ENCODE measurements at regions not wholly inside any gene's neighbourhood (a gene's known extent, or its start where the extent isn't known, plus 50 kb on each side); places are given as distances from the start of the nearest gene placed in this dataset.

DNA sequence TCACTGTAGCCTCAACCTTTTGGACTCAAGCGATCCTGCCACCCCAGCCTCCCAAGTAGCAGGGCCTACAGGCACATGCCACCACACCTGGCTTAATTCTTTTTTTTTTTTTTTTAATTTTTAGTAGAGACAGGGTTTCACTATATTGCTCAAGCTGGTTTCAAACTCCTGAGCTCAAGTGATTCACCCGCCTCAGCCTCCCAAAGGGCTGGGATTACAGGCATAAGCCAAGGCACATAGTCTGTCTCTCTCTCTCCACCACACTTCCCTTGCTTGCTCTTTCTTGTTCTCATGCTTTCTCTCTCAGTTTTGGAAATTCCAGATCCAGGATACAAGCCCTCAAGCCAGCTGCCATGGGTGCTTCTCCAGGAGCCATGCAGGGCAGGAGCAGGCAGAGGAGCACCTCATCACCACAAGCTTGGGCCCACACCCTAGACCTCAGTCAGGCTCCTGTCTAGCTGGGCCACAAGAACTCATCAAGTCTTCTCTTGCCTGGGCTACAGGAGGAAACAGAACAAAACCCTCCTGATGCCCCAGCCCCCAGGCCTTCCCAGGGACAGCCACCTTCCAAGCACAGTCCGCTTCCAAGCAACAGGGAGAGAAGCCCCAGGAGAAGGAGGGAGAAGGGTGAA, 145.3 kb upstream of the LPP start:
- Histone ChIP-seq H2AK5ac (ENCODE audit: low read depth, low read length) (no peak overlapping the region), H4K8ac (ENCODE audit: low read depth in 2 of 2, low read length in 2 of 2) (no peak overlapping the region), H3K23ac (ENCODE audit: low read depth, low read length) (no peak overlapping the region), H3K4me1 (ENCODE audit: control insufficient read depth, insufficient read depth, low read length) (no peaks in the 10 kb centered on the region), H2BK20ac (ENCODE audit: low read depth, low read length) (no peak overlapping the region), H3K9ac (ENCODE audit: low read depth, low read length) (no peak overlapping the region), H3K4ac (ENCODE audit: low read depth, low read length) (no peak overlapping the region), H3K36me3 (ENCODE audit: control insufficient read depth, insufficient read depth, low read length) (no peaks in the 10 kb centered on the region), H3K9me3 (ENCODE audit: control insufficient read depth, insufficient read depth, low read length) (no peaks in the 10 kb centered on the region), H3K27me3 (ENCODE audit: control insufficient read depth, insufficient read depth, low read length) (no peaks in the 10 kb centered on the region), H4K20me1 (ENCODE audit: insufficient read depth, low read length) (no peaks in the 10 kb centered on the region), H2BK5ac (ENCODE audit: low read depth, low read length, poor library complexity, severe bottlenecking) (no peak overlapping the region), H3K79me1 (ENCODE audit: low read depth in 1 of 2, low read length in 2 of 2) (no peaks in the 10 kb centered on the region), H2BK15ac (ENCODE audit: low read depth, low read length) (no peak overlapping the region), H4K91ac (ENCODE audit: insufficient read depth, low read depth, low read length) (no peak overlapping the region), H2AFZ (replicated peaks; ENCODE audit: low read length, poor library complexity) (no peak overlapping the region), H4K5ac (ENCODE audit: low read depth, low read length) (no peak overlapping the region), H3K56ac (ENCODE audit: extremely low read depth, insufficient read depth, low read length) (no peak overlapping the region), H3K27ac (ENCODE audit: insufficient read depth, low read length) (no peak overlapping the region), H3K4me3 (ENCODE audit: insufficient read depth, low read depth, low read length) (no peak overlapping the region), H3K14ac (replicated peaks; ENCODE audit: low read depth, low read length) (no peak overlapping the region), H2BK120ac (ENCODE audit: low read depth, low read length) (no peak overlapping the region), H3K9me1 (ENCODE audit: insufficient read depth, low read length) (no peaks in the 10 kb centered on the region; the same call in 1 of the 2 replicates), H2AK9ac (replicated peaks; ENCODE audit: low read depth, low read length, poor library complexity) (no peak overlapping the region), H3K4me2 (ENCODE audit: low read depth, low read length) (no peak overlapping the region), H3K18ac (ENCODE audit: low read depth, low read length) (no peak overlapping the region)
- POLR2A ChIA-PET (ENCODE audit: unreplicated experiment): interaction anchor here (0.6 kb wide), 1 partner anchor 32 kb away, joined by 3 read pairs; no protein-coding TSS in a partner anchor
- DNase-seq (no peak), ATAC-seq (ENCODE audit: low read depth) (no peak)
- 67% methylated on average over 1 of the region's 3 CpGs; no CpG with 5 or more reads in 1 of the 2 experiments for whole genome bisulfite sequencing, 2 experiments (ENCODE audit: extremely low coverage in 2 of 2, insufficient read length in 1 of 2)
- in situ Hi-C loops (cut with MboI; ENCODE audit: low sequenced_read_pairs): no loop called here
- TF ChIP-seq RFX5 (IDR thresholded peaks at IDR 0.05; ENCODE audit: low read depth, low read length): no peak
- TF ChIP-seq MAZ (IDR thresholded peaks at IDR 0.05; ENCODE audit: borderline replicate concordance, low read depth, low read length): no peak
- TF ChIP-seq, protein P1, sequence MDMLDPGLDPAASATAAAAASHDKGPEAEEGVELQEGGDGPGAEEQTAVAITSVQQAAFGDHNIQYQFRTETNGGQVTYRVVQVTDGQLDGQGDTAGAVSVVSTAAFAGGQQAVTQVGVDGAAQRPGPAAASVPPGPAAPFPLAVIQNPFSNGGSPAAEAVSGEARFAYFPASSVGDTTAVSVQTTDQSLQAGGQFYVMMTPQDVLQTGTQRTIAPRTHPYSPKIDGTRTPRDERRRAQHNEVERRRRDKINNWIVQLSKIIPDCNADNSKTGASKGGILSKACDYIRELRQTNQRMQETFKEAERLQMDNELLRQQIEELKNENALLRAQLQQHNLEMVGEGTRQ (IDR thresholded peaks at IDR 0.05; ENCODE audit: low read depth, low read length): no peak
- no peak for TF ChIP-seq NFE2L2 (IDR thresholded peaks at IDR 0.05; ENCODE audit: low read depth, low read length)
- no peak for TF ChIP-seq POLR2A (IDR thresholded peaks at IDR 0.05; ENCODE audit: low read depth, low read length)
- no peak for TF ChIP-seq RCOR1 (IDR thresholded peaks at IDR 0.05; ENCODE audit: insufficient replicate concordance, low read length)
- no peak for TF ChIP-seq CEBPB (IDR thresholded peaks at IDR 0.05; ENCODE audit: low read depth, low read length)
- TF ChIP-seq SMC3 (IDR thresholded peaks at IDR 0.05; ENCODE audit: low read depth, low read length): no peak
- TF ChIP-seq MXI1 (IDR thresholded peaks at IDR 0.05; ENCODE audit: borderline replicate concordance, low read depth, low read length): no peak
- intact Hi-C loops (cut with micrococcal nuclease): no loop called here
- BruUV-seq (replicated peaks): no TSS peak
- dilution Hi-C loops (cut with HindIII; ENCODE audit: low sequenced_read_pairs, unreplicated experiment): no loop called here
- CTCF ChIA-PET: no interaction called here

Data from IMR-90 (cell line).